ENCODE measurements at regions not wholly inside any gene's neighbourhood (a gene's known extent, or its start where the extent isn't known, plus 50 kb on each side); places are given as distances from the start of the nearest gene placed in this dataset.

- WGBS, 2 experiments (ENCODE audit: extremely low coverage in 1 of 2, insufficient coverage in 1 of 2, insufficient read length in 1 of 2, insufficient replicate concordance in 2 of 2, low coverage in 1 of 2, low lambda C conversion rate in 2 of 2, missing lambda C conversion rate in 1 of 2), result 70% methylated on average over 8 of the region's 8 CpGs; no CpG with 5 or more reads in 1 of the 2 experiments
- no peaks in the 10 kb centered on the region for H3K79me1 ChIP-seq (ENCODE audit: low read depth, low read length)
- no peak overlapping the region for H4K8ac ChIP-seq (ENCODE audit: extremely low read depth, insufficient read depth, low read length)
- no peak overlapping the region for H2BK120ac ChIP-seq (replicated peaks; ENCODE audit: low read depth, low read length)
- POLR2A ChIA-PET (ENCODE audit: partially characterized antibody), result no interaction called here
- H2AK5ac ChIP-seq (ENCODE audit: low read depth, low read length), result no peak overlapping the region
- H3K14ac ChIP-seq (ENCODE audit: insufficient read length), result no peak overlapping the region
- TF ChIP-seq CHD2 (IDR thresholded peaks at IDR 0.05; ENCODE audit: low read length), result peak; percentile 27; the same call in 1 of the 2 replicates
- TF ChIP-seq SIRT6 (IDR thresholded peaks at IDR 0.05; ENCODE audit: low read length), result no peak
- CTCF ChIA-PET (ENCODE audit: partially characterized antibody), result no interaction called here
- H3K36me3 ChIP-seq (ENCODE audit: control insufficient read depth in 2 of 4, insufficient read depth in 4 of 4, low read length in 3 of 4), result no peaks in the 10 kb centered on the region
- H2BK20ac ChIP-seq (ENCODE audit: low read length), result no peak overlapping the region
- H4K20me1 ChIP-seq (replicated peaks in 1 of 2; ENCODE audit: control insufficient read depth in 1 of 2, insufficient read depth in 2 of 2, low read length in 2 of 2), result no peaks in the 10 kb centered on the region
- no peak overlapping the region for H3K23ac ChIP-seq (ENCODE audit: insufficient read length)
- H3K9me3 ChIP-seq (ENCODE audit: insufficient read depth in 2 of 2, low read depth in 1 of 2, low read length in 1 of 2), result no peaks in the 10 kb centered on the region
- no peak overlapping the region for H4K5ac ChIP-seq (ENCODE audit: insufficient read length, low read depth, low read length)
- no peaks in the 10 kb centered on the region for H3K23me2 ChIP-seq (ENCODE audit: low read depth, low read length)
- no peak overlapping the region for H4K91ac ChIP-seq (replicated peaks; ENCODE audit: insufficient read length, low read length)
- H3K4me1 ChIP-seq (replicated peaks in 1 of 4; ENCODE audit: control insufficient read depth in 3 of 4, insufficient read depth in 4 of 4, low read length in 3 of 4), result peaks cover 1 to 9% (median 6%) of the 10 kb centered on the region in 4 experiments; a peak in 3 of 7 replicates
- no peak overlapping the region for H3K27ac ChIP-seq (ENCODE audit: low read depth, low read length)
- H3K4me3 ChIP-seq (ENCODE audit: extremely low read depth in 1 of 4, insufficient read depth in 2 of 4, low read depth in 3 of 4, low read length in 4 of 4), result no peak overlapping the region
- H2BK15ac ChIP-seq (ENCODE audit: low read length), result no peak overlapping the region
- no peak for DNase-seq (ENCODE audit: low read depth in 1 of 2, low spot score in 2 of 2)
- H2AFZ ChIP-seq (ENCODE audit: low read length), result no peak overlapping the region
- no peak overlapping the region for H3K56ac ChIP-seq (replicated peaks; ENCODE audit: insufficient read length, low read depth, low read length)
- no peaks in the 10 kb centered on the region for H3K27me3 ChIP-seq (replicated peaks in 1 of 4; ENCODE audit: control insufficient read depth in 3 of 4, extremely low read depth in 1 of 4, insufficient read depth in 3 of 4, low read length in 3 of 4)
- H3K4me2 ChIP-seq (ENCODE audit: insufficient read depth in 1 of 2, low read depth in 2 of 2, low read length in 2 of 2), result no peak overlapping the region
- FAIRE-seq, result no peak
- H3K18ac ChIP-seq (ENCODE audit: extremely low read depth, low read length), result no peak overlapping the region
- H3K9ac ChIP-seq (replicated peaks in 1 of 4; ENCODE audit: extremely low read depth in 1 of 4, low read depth in 3 of 4, low read length in 3 of 4), result no peak overlapping the region
- no peak overlapping the region for H2BK12ac ChIP-seq (ENCODE audit: low read depth, low read length)
- no peak overlapping the region for H2BK5ac ChIP-seq (ENCODE audit: low read depth, low read length)
- H3K79me2 ChIP-seq (ENCODE audit: control insufficient read depth in 1 of 2, insufficient read depth in 2 of 2, low read length in 2 of 2), result no peaks in the 10 kb centered on the region
- H3K4ac ChIP-seq (replicated peaks; ENCODE audit: insufficient read length, low read depth, low read length), result no peak overlapping the region
These were observed 1045.1 kb upstream of the POU3F3 start for GRCh38 chr2:103808814-103809213.

Data from H1 (cell line).